Coronary artery (tissue), 2 donors: ENCODE measurements at regions not wholly inside any gene's neighbourhood (a gene's known extent, or its start where the extent isn't known, plus 50 kb on each side); places are given as distances from the start of the nearest gene placed in this dataset.

ENCODE experiments used
- DNase-seq: peaks from one replicate; pipeline ENCODE4 v3.0.0-alpha.2; 2017; ENCODE audit warnings: low spot score
- H3K27ac ChIP-seq, 2 donors: fragments of 200-600 bp; sonication (generic); one replicate each; pipeline ENCODE4 v1.5.1; 2016 to 2019
- H3K4me3 ChIP-seq: fragments of 200-600 bp; sonication (generic); 2 replicates; pipeline ENCODE4 v1.5.1; 2016; ENCODE audit warnings: mild to moderate bottlenecking, moderate library complexity
- TF ChIP-seq, protein P1 (sequence below): fragments of 200-600 bp; sonication (generic); IDR thresholded peaks from one replicate; pipeline ENCODE4 v1.5.1; 2019; ENCODE audit warnings: antibody characterized with exemption

DNA sequence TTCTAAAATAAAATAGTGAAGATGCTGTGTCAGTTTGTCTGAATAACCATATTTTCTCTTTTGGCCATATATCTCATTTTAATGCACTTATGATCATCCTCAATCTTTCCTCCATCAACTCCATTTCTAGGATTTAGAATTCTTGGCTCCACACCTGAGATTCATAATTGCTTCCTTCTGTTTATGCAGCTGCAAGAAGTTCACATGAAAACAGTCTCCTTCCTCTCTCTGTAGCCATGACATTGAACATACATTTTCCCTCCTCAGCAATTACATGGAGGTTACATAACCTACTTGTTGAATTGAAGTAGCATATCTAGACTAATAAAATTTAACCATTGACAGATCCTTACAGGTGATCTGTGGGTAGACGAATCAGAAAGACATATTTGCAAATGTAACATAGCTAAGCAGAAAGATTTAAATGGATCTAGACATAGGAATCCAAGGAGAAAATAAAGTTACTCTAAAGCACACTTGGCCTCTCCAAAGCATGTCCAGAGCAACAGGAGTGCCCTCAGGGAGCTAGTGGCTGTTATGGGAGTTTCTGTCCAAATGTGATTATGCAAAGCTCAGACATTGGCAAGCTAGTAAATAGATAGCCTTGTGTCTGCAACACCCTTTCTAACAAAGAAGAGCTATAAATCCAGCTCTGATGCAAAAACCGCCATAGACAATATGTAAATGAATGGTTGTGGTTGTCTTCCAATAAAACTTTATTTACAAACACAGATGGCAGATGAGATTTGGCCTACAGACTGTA lies 119.9 kb upstream of the MPPED2 start:
- no peak for DNase-seq

DNA sequence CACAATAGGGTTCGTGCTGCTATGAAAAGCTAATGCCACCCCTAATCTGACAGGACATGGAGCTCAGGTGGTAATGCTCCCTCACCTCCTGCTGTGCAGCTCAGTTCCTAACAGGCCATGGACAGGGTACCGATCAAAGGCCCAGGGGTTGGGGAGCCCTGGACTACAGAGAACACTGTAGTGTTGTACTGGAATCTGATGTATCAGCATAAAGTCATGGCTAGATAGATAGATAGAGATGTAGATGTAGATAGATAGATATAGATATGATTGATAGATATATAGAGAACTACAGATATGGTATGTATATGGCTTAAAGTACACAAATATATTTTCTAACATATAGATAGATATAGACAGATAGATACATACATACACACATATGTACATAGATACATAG lies 112.3 kb upstream of the MPPED2 start:
- no peak for DNase-seq
- H3K27ac ChIP-seq = no peak overlapping the region
- TF ChIP-seq, protein P1, sequence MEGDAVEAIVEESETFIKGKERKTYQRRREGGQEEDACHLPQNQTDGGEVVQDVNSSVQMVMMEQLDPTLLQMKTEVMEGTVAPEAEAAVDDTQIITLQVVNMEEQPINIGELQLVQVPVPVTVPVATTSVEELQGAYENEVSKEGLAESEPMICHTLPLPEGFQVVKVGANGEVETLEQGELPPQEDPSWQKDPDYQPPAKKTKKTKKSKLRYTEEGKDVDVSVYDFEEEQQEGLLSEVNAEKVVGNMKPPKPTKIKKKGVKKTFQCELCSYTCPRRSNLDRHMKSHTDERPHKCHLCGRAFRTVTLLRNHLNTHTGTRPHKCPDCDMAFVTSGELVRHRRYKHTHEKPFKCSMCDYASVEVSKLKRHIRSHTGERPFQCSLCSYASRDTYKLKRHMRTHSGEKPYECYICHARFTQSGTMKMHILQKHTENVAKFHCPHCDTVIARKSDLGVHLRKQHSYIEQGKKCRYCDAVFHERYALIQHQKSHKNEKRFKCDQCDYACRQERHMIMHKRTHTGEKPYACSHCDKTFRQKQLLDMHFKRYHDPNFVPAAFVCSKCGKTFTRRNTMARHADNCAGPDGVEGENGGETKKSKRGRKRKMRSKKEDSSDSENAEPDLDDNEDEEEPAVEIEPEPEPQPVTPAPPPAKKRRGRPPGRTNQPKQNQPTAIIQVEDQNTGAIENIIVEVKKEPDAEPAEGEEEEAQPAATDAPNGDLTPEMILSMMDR = no peak

More for the DNA sequence above, 119.9 kb upstream of the MPPED2 start:
- H3K4me3 ChIP-seq = no peak overlapping the region
- H3K27ac ChIP-seq = no peak overlapping the region
- TF ChIP-seq, protein P1 = no peak

DNA sequence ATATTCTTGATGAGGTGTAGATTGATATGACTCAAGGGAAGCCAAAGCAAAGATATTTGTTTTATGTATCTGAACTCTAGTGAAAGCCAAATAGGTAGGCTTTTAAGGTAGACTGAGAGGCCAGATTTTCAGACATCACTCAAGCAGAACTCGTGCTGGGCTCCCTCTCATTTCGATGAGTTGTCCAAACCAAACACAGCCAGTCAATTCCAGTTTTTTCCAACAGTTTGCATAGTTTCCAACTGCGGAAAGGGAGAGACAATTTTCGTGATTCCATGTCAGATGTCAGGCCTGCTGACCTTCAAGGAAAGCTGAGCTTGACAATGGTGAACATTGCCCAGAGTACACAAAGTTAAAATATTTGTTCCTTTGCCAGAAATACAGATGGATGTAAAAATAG lies 110.9 kb upstream of the MPPED2 start:
- Histone ChIP-seq H3K27ac (no peak overlapping the region), H3K4me3 (no peak overlapping the region)
- TF ChIP-seq, protein P1 = no peak
- no peak for DNase-seq

More for the DNA sequence above, 112.3 kb upstream of the MPPED2 start:
- no peak overlapping the region for H3K4me3 ChIP-seq

DNA sequence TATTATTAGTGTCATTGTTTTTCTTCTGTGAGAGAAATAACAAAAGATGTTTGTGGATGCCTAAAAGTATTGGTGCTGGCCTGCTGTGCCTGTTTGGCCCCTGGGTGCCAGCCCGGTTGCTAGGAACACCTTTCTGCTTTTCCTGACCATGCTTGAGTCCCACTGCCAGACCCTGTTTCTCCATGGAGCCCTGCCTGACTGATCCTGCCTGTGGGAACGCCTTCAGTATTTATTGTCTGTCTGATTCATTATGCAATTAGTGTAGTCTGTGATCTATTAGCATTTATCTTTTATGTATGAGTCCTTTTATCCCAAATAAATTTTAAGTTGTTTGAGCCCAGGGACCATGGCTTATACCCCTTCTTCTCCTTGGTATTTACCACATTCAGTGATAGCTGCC lies 98.6 kb upstream of the MPPED2 start:
- DNase-seq = no peak
- TF ChIP-seq, protein P1 = no peak
- no peak overlapping the region for H3K4me3 ChIP-seq
- H3K27ac ChIP-seq = no peak overlapping the region

DNA sequence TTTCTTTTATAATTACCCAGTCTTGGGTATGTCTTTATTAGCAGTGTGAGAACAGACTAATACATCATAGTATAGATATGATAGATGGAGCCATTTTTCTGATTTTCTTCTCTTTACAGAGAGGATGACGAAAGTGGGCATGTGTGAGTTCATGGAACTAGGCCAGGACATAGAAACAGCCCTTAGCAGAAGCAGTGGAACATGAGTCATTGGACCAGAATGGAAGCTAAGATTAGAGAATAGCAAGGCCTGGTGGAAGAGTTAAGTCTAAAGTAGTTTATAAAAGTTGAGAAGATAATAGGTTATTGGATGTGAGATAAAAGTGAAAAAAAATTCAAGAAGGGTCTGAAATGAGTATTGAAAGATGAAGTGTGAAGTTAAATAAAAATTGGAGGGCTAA lies 97.0 kb upstream of the MPPED2 start:
- H3K27ac ChIP-seq = no peak overlapping the region
- no peak overlapping the region for H3K4me3 ChIP-seq
- DNase-seq = no peak
- TF ChIP-seq, protein P1 = no peak

DNA sequence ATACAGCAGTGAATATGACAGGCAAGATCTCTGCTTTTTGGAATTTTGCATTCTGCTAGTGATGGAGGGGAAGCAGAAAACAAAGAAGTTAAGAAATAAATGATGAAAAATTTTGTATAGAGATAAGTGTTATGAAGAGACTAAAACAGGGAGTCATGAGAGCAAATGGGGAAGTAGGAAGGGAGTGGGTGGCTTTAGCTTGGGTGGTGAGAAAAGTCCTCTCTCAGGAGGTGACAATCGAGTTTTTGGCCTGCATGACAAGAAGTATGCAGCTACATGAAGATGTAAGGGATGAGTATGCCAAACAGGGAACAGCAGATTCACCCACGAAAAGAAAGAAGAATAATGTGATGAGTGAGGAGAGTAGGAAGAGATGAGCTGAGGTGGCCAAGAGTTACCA lies 80.7 kb upstream of the MPPED2 start:
- TF ChIP-seq, protein P1 = no peak
- no peak overlapping the region for H3K4me3 ChIP-seq
- H3K27ac ChIP-seq = no peak overlapping the region
- no peak for DNase-seq

DNA sequence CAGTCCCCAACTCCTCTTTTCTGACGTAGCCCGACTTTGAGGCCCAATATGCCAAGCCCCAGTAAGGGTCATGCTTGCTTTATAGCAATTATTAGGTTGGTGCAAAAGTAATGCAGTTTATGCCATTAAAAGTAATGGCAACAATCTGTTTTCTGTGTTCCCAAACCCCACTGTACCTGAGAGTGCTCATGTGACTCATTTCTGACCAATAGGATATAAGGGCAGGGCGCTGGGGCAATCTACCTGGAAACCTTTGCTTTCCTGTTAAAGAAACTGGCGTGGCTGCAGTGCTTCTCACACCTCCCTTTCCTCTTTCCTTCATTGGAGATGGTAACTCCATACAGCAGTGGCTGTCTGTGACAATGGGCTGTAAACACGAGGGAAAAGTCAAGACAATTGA lies 78.9 kb upstream of the MPPED2 start:
- no peak overlapping the region for H3K4me3 ChIP-seq
- TF ChIP-seq, protein P1 = no peak
- H3K27ac ChIP-seq = no peak overlapping the region
- DNase-seq = no peak
